Body of pancreas (tissue), 4 donors: ENCODE measurements at regions not wholly inside any gene's neighbourhood (a gene's known extent, or its start where the extent isn't known, plus 50 kb on each side); places are given as distances from the start of the nearest gene placed in this dataset.
"Not testable (repeated sequence)": the region's sequence is repeated elsewhere in the genome, so short reads cannot be mapped to it uniquely, and the experiment has no call there.

Source experiments
- POLR2A ChIP-seq, 3 donors: fragments of 450-650 bp; IDR thresholded peaks; one replicate each; pipeline ENCODE4 v1.6.1; 2016; ENCODE audit warnings: antibody characterized with exemption in 3 of 3, mild to moderate bottlenecking in 2 of 3
- TF ChIP-seq, protein P1 (sequence below), 7 experiments: fragments of 450-650 bp in 4 of 7; fragments of 200-600 bp in 3 of 7; sonication (generic) in 3 of 7; IDR thresholded peaks; one replicate each; pipeline ENCODE4 v1.5.1; 2016 to 2019; ENCODE audit warnings: antibody characterized with exemption in 7 of 7

DNA sequence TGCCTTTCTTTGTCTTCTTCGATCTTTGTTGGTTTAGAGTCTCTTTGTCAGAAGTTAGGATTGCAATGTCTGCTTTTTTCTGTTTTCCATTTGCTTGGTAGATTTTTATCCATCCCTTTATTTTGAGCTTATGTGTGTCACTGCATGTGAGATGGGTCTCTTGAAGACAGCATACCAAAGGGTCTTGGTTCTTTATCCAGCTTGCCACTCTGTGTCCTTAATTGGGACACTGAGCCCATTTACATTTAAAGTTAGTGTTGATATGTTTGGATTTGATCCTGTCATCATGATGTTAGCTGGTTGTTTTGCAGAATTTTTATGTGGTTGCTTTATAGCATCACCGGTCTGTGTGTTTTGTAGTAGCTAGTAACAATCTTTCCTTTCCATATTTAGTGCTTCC lies 107.5 kb upstream of the SKAP2 start:
- TF ChIP-seq, protein P1, sequence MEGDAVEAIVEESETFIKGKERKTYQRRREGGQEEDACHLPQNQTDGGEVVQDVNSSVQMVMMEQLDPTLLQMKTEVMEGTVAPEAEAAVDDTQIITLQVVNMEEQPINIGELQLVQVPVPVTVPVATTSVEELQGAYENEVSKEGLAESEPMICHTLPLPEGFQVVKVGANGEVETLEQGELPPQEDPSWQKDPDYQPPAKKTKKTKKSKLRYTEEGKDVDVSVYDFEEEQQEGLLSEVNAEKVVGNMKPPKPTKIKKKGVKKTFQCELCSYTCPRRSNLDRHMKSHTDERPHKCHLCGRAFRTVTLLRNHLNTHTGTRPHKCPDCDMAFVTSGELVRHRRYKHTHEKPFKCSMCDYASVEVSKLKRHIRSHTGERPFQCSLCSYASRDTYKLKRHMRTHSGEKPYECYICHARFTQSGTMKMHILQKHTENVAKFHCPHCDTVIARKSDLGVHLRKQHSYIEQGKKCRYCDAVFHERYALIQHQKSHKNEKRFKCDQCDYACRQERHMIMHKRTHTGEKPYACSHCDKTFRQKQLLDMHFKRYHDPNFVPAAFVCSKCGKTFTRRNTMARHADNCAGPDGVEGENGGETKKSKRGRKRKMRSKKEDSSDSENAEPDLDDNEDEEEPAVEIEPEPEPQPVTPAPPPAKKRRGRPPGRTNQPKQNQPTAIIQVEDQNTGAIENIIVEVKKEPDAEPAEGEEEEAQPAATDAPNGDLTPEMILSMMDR (IDR thresholded peaks at IDR 0.05) = not testable (repeated sequence)
- TF ChIP-seq POLR2A (IDR thresholded peaks at IDR 0.05) = not testable (repeated sequence)
